Astrocyte (in vitro differentiated cells and primary cell): ENCODE measurements at regions not wholly inside any gene's neighbourhood (a gene's known extent, or its start where the extent isn't known, plus 50 kb on each side); places are given as distances from the start of the nearest gene placed in this dataset.

Experiments
- CTCF ChIP-seq: IDR thresholded peaks from 2 replicates; pipeline ENCODE4 v1.5.1; 2011; ENCODE audit warnings: low read depth, mild to moderate bottlenecking, inconsistent platforms, low read length, moderate library complexity; ENCODE audit not compliant: insufficient read depth
- EZH2 ChIP-seq: IDR thresholded peaks from 2 replicates; pipeline ENCODE4 v1.6.1; 2012; ENCODE audit warnings: mild to moderate bottlenecking, low read length, inconsistent platforms; ENCODE audit not compliant: insufficient read depth

- no peak for TF ChIP-seq CTCF
- TF ChIP-seq EZH2 = no peak
These were observed 793.3 kb upstream of the GOT2 start for GRCh38 chr16:59527206-59527997.
